ENCODE measurements at regions not wholly inside any gene's neighbourhood (a gene's known extent, or its start where the extent isn't known, plus 50 kb on each side); places are given as distances from the start of the nearest gene placed in this dataset.

GRCh38 chr2:128765811-128766210, 447.1 kb upstream of the HS6ST1 start:
- Histone ChIP-seq H3K9me1 (ENCODE audit: control insufficient read depth, insufficient read depth, low read length) (no peaks in the 10 kb centered on the region), H3K4me2 (ENCODE audit: insufficient read depth, low read length) (no peak overlapping the region), H3K27ac (ENCODE audit: extremely low read depth, low read depth, low read length) (no peak overlapping the region), H3K4me3 (no peak overlapping the region), H3K4me1 (replicated peaks in 1 of 2; ENCODE audit: control insufficient read depth in 2 of 2, insufficient read depth in 2 of 2, low read length in 2 of 2) (no peaks in the 10 kb centered on the region), H3K9me3 (replicated peaks; ENCODE audit: control insufficient read depth, insufficient read depth, low read depth, low read length) (no peaks in the 10 kb centered on the region), H2AFZ (ENCODE audit: low read depth, low read length) (no peak overlapping the region), H3K9ac (ENCODE audit: insufficient read depth in 1 of 2, low read depth in 2 of 2, low read length in 2 of 2) (no peak overlapping the region), H4K20me1 (replicated peaks; ENCODE audit: control insufficient read depth, insufficient read depth, low read length) (no peaks in the 10 kb centered on the region), H3K79me2 (ENCODE audit: control insufficient read depth, insufficient read depth, low read length) (no peaks in the 10 kb centered on the region), H3K27me3 (ENCODE audit: control insufficient read depth in 2 of 2, insufficient read depth in 2 of 2, low read length in 2 of 2) (no peaks in the 10 kb centered on the region; a peak in 1 of 5 replicates), H3K36me3 (ENCODE audit: control insufficient read depth, insufficient read depth, low read length) (no peaks in the 10 kb centered on the region)
- no peak for TF ChIP-seq MLX (CRISPR knock-in tag; conservative IDR thresholded peaks at IDR 0.05)
- TF ChIP-seq ATF6 (CRISPR knock-in tag; IDR thresholded peaks at IDR 0.05): no peak
- TF ChIP-seq SP2 (IDR thresholded peaks at IDR 0.05; ENCODE audit: extremely low read depth, low read depth, low read length, poor library complexity, severe bottlenecking): no peak
- no peak for TF ChIP-seq ZBTB12 (CRISPR knock-in tag; IDR thresholded peaks at IDR 0.05)
- no peak for TF ChIP-seq ZMIZ1 (IDR thresholded peaks at IDR 0.05; ENCODE audit: low read depth in 2 of 2, low read length in 2 of 2)
- TF ChIP-seq TEAD2 (tag; IDR thresholded peaks at IDR 0.05): no peak
- no peak for TF ChIP-seq C11orf30 (IDR thresholded peaks at IDR 0.05; ENCODE audit: low read depth)
- no peak for TF ChIP-seq SRSF3 (IDR thresholded peaks at IDR 0.05; ENCODE audit: insufficient read depth, low read length)
- no peak for TF ChIP-seq SRSF7 (optimal IDR thresholded peaks at IDR 0.05; ENCODE audit: low read depth, low read length)
- TF ChIP-seq NR1H2 (CRISPR knock-in tag; IDR thresholded peaks at IDR 0.05): no peak
- no peak for TF ChIP-seq RFX1 (IDR thresholded peaks at IDR 0.05)
- TF ChIP-seq PHF21A (IDR thresholded peaks at IDR 0.05; ENCODE audit: borderline replicate concordance, low read depth): no peak
- TF ChIP-seq GABPA (tag; conservative IDR thresholded peaks at IDR 0.05; ENCODE audit: low read depth): no peak
- no peak for ATAC-seq
- BruUV-seq (replicated peaks): no TSS peak
- no peak for FAIRE-seq
- no peak for DNase-seq (ENCODE audit: extremely low read depth in 1 of 4, low spot score in 3 of 4)
- in situ Hi-C loops (cut with MboI): no loop called here
- WGBS (ENCODE audit: insufficient coverage, low coverage, missing lambda C conversion rate): 0% methylated on average over 5 of the region's 6 CpGs
- ChIA-PET POLR2A (no interaction called here), CTCF (ENCODE audit: low intra/inter-chr PET ratio) (no interaction called here)
- intact Hi-C loops (cut with micrococcal nuclease): no loop called here
